IPS DF 6.9 (cell line): ENCODE measurements at regions not wholly inside any gene's neighbourhood (a gene's known extent, or its start where the extent isn't known, plus 50 kb on each side); places are given as distances from the start of the nearest gene placed in this dataset.

ENCODE experiments used
- DNase-seq: peaks from one replicate; pipeline ENCODE4 v3.0.0-alpha.2; 2013; ENCODE audit warnings: low read depth, low spot score
- H3K27ac ChIP-seq: one replicate; pipeline ENCODE4 v1.5.1; 2013; ENCODE audit warnings: low read length, control low read depth
- H3K27me3 ChIP-seq: 2 replicates; pipeline ENCODE4 v1.6.1; 2013; ENCODE audit warnings: mild to moderate bottlenecking, low read length; ENCODE audit not compliant: control insufficient read depth, insufficient read depth
- H3K36me3 ChIP-seq: 2 replicates; pipeline ENCODE4 v1.6.1; 2013; ENCODE audit warnings: low read length; ENCODE audit not compliant: control insufficient read depth, insufficient read depth
- H3K4me1 ChIP-seq: 2 replicates; pipeline ENCODE4 v1.6.1; 2013; ENCODE audit warnings: low read length; ENCODE audit not compliant: control insufficient read depth, insufficient read depth
- H3K4me3 ChIP-seq: 2 replicates; pipeline ENCODE4 v1.5.1; 2013; ENCODE audit warnings: mild to moderate bottlenecking, low read length
- H3K9me3 ChIP-seq: 2 replicates; pipeline ENCODE4 v1.6.1; 2013; ENCODE audit warnings: low read length, inconsistent platforms; ENCODE audit not compliant: control insufficient read depth, insufficient read depth
- WGBS: extraction: QIAGEN DNeasy Blood & Tissue Kit; methylation state at CpG from one replicate; pipeline ENCODE4 v1.1.7; 2013; ENCODE audit warnings: mixed read lengths, missing lambda C conversion rate; ENCODE audit not compliant: insufficient read length, insufficient coverage; 5-methylcytosine and 5-hydroxymethylcytosine counted together

DNA sequence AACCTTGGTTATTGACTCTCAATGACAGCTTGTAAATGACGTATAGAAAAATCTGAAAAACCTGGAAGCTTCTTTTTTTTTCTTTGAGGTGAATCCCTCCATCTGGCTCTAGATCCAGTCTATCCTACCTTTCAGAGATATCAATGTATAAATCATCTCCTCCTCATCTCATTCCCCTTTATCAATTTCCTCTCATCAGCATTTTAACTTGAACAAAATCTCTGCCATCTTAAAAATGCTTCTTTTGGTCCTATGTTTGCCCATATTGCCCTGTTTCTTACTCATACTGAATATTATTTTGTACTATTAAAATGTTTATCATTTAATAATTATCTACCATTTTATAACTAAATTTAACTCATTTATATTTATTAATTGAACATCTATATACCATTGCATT is 306.7 kb upstream of the TSHZ2 start:
- no peak for DNase-seq
- no peaks in the 10 kb centered on the region for H3K4me1 ChIP-seq
- H3K27me3 ChIP-seq: no peaks in the 10 kb centered on the region
- H3K27ac ChIP-seq: no peak overlapping the region
- no CpG with 5 or more reads among the region's 1 CpG for WGBS
- H3K4me3 ChIP-seq: no peak overlapping the region
- H3K36me3 ChIP-seq: no peaks in the 10 kb centered on the region
- no peaks in the 10 kb centered on the region for H3K9me3 ChIP-seq

GRCh38 chr20:52655395-52655794 is 316.8 kb upstream of the TSHZ2 start:
- H3K27me3 ChIP-seq: no peaks in the 10 kb centered on the region
- no peaks in the 10 kb centered on the region for H3K4me1 ChIP-seq
- H3K9me3 ChIP-seq: no peaks in the 10 kb centered on the region
- no peaks in the 10 kb centered on the region for H3K36me3 ChIP-seq
- no peak for DNase-seq
- no peak overlapping the region for H3K4me3 ChIP-seq
- H3K27ac ChIP-seq: no peak overlapping the region
- WGBS: no CpG with 5 or more reads among the region's 3 CpGs

DNA sequence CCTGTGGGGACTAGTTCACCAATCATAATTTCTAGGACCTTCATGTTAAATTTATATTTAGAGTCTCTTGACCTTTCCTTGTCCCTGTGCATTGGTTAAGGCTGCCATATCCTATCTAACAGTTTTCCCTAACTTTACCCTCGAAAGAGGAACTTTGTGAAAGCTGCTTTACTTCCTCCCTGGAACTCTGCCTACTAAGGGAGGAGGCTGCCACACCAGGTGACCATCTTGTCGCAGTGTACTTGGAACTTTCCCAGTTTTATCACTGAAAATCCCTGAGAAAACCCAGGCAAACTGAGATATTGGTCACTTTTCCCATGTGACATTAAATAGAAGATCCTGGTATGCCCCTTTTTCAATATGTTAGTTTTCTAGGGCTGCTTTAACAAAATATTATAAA is 317.6 kb upstream of the TSHZ2 start:
- WGBS: no CpG with 5 or more reads among the region's 2 CpGs
- H3K4me3 ChIP-seq: no peak overlapping the region
- H3K27ac ChIP-seq: no peak overlapping the region
- no peak for DNase-seq
- H3K27me3 ChIP-seq: no peaks in the 10 kb centered on the region
- H3K9me3 ChIP-seq: no peaks in the 10 kb centered on the region
- H3K4me1 ChIP-seq: no peaks in the 10 kb centered on the region
- H3K36me3 ChIP-seq: no peaks in the 10 kb centered on the region

- H3K9me3 ChIP-seq: no peaks in the 10 kb centered on the region
- no peak overlapping the region for H3K27ac ChIP-seq
- WGBS: no CpG with 5 or more reads among the region's 3 CpGs
- no peaks in the 10 kb centered on the region for H3K27me3 ChIP-seq
- no peaks in the 10 kb centered on the region for H3K4me1 ChIP-seq
- no peak overlapping the region for H3K4me3 ChIP-seq
- no peaks in the 10 kb centered on the region for H3K36me3 ChIP-seq
- no peak for DNase-seq
Observed at GRCh38 chr20:52652271-52652670, 319.9 kb upstream of the TSHZ2 start.

GRCh38 chr20:52649727-52650126 is 322.4 kb upstream of the TSHZ2 start:
- no peak for DNase-seq
- Histone ChIP-seq H3K36me3 (no peaks in the 10 kb centered on the region), H3K4me3 (no peak overlapping the region), H3K4me1 (no peaks in the 10 kb centered on the region), H3K27ac (no peak overlapping the region), H3K9me3 (no peaks in the 10 kb centered on the region), H3K27me3 (no peaks in the 10 kb centered on the region)

DNA sequence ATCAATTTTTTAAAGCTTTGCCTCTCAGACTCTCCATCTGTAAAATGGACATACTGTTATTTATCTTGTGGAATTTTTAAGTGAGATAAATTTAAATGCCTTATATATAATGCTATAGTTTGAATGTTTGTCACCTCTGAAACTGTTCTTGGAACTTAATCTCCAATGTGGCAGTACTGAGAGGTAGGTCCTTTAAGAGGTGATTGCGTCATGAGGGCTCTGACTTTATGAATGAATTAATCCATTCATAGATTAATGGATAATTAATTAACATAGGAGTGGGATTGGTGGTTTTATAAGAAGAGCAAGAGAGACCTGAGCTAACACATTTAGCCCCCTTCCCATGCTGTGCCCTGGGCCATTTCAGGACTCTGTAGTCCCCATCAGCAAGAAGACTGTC is 326.3 kb upstream of the TSHZ2 start:
- no peaks in the 10 kb centered on the region for H3K36me3 ChIP-seq
- H3K27me3 ChIP-seq: no peaks in the 10 kb centered on the region
- H3K4me3 ChIP-seq: no peak overlapping the region
- DNase-seq: no peak
- WGBS: no CpG with 5 or more reads among the region's 1 CpG
- H3K27ac ChIP-seq: no peak overlapping the region
- H3K9me3 ChIP-seq: no peaks in the 10 kb centered on the region
- no peaks in the 10 kb centered on the region for H3K4me1 ChIP-seq

- Histone ChIP-seq H3K27ac (no peak overlapping the region), H3K4me3 (no peak overlapping the region), H3K9me3 (no peaks in the 10 kb centered on the region), H3K4me1 (no peaks in the 10 kb centered on the region), H3K27me3 (no peaks in the 10 kb centered on the region), H3K36me3 (no peaks in the 10 kb centered on the region)
- DNase-seq: no peak
- no CpG with 5 or more reads among the region's 3 CpGs for WGBS
Observed at GRCh38 chr20:52643034-52643433, 329.1 kb upstream of the TSHZ2 start.

GRCh38 chr20:52637201-52637600 is 335.0 kb upstream of the TSHZ2 start:
- Histone ChIP-seq H3K9me3 (no peaks in the 10 kb centered on the region), H3K27me3 (no peaks in the 10 kb centered on the region), H3K27ac (no peak overlapping the region), H3K4me3 (no peak overlapping the region), H3K4me1 (no peaks in the 10 kb centered on the region; the same call in 1 of the 2 replicates), H3K36me3 (no peaks in the 10 kb centered on the region)
- no CpG with 5 or more reads among the region's 3 CpGs for WGBS
- no peak for DNase-seq

- no peaks in the 10 kb centered on the region; the same call in 1 of the 2 replicates for H3K4me1 ChIP-seq
- H3K9me3 ChIP-seq: no peaks in the 10 kb centered on the region
- DNase-seq: no peak
- H3K36me3 ChIP-seq: no peaks in the 10 kb centered on the region
- H3K27ac ChIP-seq: no peak overlapping the region
- H3K27me3 ChIP-seq: no peaks in the 10 kb centered on the region
- no CpG with 5 or more reads among the region's 4 CpGs for WGBS
- H3K4me3 ChIP-seq: no peak overlapping the region
Observed at GRCh38 chr20:52631469-52631868, 340.7 kb upstream of the TSHZ2 start.

DNA sequence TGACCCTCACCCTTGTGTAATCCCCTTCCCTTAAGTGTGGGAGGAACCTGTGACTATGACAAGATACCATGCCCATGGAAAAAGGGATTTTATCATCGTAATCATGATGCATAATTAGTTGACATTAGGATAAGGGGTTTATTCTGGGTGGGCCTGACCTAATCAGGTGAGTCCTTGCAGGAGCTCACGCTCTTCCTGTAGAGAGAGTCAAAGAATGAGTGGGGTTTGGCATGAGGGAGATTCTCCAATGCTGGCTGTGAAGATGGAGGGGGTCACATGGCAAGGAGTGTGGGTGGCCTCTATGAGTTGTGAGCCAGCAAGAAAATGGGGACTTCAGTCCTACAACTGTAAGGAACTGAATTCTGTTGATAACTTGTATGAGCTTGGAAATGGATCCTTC is 342.0 kb upstream of the TSHZ2 start:
- no peaks in the 10 kb centered on the region for H3K27me3 ChIP-seq
- H3K4me3 ChIP-seq: no peak overlapping the region
- H3K27ac ChIP-seq: no peak overlapping the region
- WGBS: no CpG with 5 or more reads among the region's 2 CpGs
- H3K36me3 ChIP-seq: no peaks in the 10 kb centered on the region
- no peaks in the 10 kb centered on the region; the same call in 1 of the 2 replicates for H3K4me1 ChIP-seq
- no peaks in the 10 kb centered on the region for H3K9me3 ChIP-seq
- DNase-seq: no peak

DNA sequence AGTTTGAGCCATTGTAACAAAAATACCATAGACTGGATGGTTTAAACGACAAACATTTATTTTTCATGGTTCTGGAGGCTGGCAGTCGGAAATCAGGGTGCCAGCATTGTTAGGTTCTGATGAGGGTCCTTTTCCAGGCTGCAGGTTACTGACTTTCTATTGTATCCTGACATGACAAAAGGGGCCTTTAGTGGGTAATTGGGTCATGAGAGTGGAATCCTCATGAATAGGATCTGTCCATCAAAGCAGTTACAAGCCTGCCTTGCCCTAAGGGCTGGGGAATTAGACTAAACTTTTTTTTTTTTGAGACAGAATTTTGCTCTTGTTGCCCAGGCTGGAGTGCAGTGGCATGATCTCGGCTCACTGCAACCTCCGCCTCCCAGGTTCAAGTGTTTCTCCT is 347.9 kb upstream of the TSHZ2 start:
- H3K4me3 ChIP-seq: no peak overlapping the region
- no CpG with 5 or more reads among the region's 4 CpGs for WGBS
- no peaks in the 10 kb centered on the region for H3K36me3 ChIP-seq
- H3K4me1 ChIP-seq: no peaks in the 10 kb centered on the region
- no peak overlapping the region for H3K27ac ChIP-seq
- H3K27me3 ChIP-seq: no peaks in the 10 kb centered on the region
- H3K9me3 ChIP-seq: no peaks in the 10 kb centered on the region
- DNase-seq: no peak
